ENCODE measurements at regions not wholly inside any gene's neighbourhood (a gene's known extent, or its start where the extent isn't known, plus 50 kb on each side); places are given as distances from the start of the nearest gene placed in this dataset.

DNA sequence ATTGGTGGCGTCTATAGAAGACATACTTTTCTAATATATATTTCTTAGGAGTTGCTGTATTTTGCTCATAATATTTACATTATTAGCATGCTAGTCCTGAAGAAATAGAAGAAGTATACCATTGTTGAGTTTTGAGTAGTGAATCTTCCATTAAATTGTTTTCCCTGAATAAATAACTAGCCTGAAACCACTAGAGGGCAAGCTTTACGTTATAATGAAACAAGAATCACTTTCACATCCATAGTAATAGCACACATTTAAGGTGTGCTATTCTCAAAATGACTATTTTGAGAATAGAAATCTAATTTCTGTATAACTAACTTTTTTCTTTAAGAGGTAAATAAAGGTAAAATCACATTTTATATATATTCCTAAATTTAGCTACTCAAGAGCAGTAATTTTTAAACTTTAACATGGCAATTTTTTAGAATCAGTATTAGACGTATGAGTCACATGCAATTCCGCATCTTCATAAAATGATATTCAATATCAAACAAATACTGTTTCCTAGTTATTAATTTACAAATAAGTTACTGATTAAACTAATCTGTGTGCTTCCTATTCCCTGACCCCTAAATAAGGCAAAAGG lies 213.2 kb upstream of the MANEA start:
- DNase-seq: peak in 2 of 4 experiments; percentile 18 to 21

DNA sequence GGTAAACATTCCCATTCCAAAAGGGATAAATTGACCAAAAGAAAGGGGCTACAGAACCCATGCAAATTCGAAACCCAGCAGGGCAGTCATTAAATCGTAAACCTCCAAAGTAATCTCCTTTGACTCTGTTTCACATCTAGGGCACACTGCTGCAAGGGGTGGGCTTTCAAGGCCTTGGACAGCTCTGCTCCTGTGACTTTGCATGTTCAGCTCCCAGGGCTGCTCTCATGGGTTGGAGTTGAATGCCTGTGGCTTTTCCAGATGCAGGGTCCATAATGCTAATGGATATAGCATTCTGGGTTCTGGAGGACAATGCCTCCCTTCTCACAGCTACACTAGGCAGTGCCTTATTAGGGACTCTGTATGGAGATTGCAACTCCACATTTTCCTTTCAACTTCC lies 211.9 kb upstream of the MANEA start:
- no peak for DNase-seq

DNA sequence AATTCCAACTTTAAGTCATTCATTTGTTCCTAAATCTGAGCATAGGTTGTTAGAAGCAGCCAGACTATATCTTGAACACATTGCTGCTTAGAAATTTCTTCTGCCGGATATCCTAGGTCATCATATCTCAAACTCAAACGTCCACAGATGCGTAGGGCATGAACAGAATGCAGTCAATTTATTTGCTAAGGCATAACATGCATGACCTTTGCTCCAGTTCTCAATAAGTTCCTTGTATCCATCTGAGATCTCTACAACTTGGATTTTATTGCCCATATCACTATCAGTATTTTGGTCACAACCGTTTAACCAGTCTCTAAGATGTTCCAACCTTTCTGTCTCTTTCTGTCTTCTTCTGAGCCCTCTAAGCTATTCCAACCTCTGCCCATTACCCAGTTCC lies 210.9 kb upstream of the MANEA start:
- DNase-seq: no peak

DNA sequence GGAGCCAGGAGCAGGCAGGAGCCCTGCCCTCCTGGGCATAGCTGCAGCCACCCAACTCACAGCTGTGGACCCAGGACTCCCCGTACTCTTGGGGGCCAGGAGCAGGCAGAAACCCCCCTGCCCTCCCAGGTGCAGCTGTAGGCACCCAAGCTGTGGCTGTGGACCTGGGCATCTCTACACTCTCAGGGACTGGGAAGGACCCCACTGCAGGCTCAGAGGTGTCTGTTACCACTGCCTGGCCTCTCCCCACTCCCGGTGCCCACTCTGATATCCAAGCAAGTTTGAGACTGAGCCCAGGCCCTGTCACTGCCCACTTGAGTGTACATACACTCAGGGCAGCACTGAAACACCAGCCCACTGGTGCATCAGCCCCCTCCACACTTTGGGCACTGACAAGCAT lies 193.5 kb upstream of the MANEA start:
- DNase-seq: no peak

DNA sequence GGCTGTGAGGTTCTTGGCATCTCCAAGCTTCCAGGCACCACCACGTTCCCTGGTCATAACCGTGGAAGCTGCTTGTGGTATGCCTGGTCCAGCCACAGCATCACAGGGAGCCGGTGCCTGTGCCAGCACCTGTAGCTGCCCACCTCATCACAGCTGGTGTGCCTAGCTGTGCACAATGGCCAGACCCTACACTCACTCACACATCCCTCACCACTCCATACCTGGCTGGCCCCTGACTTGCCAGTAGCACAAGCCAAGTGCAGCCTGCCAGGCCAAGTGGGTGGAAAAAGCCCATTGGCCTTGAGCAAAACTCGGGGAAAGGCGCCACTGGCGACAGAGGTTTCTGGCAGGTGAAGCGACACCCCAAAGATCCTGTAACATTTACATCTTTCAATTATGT lies 192.3 kb upstream of the MANEA start:
- DNase-seq: no peak

DNA sequence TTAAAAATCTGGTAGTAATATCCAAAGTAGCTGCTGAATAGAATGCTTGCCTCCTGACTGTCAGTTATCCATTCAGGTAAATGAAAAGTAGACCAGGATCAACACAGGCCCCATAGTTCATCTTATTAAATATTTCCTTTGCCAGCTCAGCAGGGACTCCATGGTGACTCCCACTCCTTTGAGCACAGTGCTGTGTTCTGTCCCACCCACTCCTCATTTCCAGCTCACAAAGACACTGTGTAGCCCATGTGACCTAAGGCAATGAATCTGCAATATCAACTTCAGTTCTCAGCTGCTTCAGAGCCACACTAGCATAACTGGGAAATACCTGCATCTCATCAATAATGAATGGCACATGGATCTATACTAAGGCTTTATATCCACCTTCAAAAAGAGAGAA lies 189.5 kb upstream of the MANEA start:
- DNase-seq: no peak

DNA sequence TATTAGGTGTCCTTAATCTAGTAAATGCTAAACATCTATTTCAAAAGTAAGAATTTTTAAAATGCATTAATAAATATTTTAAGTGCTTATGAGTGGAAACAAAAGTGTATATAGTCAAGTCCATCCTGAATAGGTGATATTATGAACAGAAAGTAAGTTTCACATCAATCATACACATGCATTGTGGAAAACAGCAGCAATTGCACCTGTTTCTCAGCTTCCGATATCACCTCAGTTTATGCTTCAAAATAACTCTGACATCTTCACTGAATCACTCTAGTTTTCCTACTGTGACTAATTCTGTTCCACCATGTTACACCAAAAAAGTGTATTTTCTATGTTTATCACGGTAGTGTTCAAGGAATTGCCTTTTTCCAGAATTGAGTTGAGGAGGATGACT lies 172.6 kb upstream of the MANEA start:
- no peak for DNase-seq

DNA sequence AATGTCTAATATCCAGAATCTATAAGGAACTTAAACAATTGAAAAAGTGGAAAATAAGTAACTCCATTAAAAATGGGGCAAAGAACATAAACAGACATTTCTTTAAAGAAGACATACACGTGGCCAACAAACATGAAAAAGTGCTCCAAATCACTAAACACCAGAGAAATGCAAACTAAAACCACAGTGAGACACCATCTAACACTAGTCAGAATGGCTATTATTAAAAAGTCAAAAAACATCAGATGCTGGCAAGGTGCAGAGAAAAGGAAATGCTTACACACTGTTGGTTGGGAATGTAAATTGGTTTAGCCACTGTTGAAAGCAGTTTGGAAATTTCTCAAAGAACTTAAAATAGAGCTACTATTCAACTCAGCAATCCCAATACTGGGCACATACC lies 169.2 kb upstream of the MANEA start:
- DNase-seq: no peak

DNA sequence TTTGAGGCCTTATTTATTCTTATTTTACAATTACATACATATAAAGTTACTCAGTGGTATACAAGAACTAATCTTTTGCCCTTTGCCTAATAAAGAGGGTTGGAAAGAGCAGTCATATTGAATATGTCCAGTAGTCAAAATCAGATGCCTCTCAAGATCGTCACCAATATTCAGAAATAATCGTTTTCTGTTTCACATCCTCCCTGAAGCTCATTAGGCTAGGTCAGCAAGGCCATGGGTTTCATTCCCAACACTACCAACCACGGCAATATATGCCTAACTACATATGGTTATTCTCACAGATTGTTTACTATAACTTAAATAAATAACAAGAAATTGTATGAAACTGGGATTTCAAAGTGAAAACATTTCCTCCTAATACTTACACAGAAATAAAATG lies 167.2 kb upstream of the MANEA start:
- DNase-seq: no peak

DNA sequence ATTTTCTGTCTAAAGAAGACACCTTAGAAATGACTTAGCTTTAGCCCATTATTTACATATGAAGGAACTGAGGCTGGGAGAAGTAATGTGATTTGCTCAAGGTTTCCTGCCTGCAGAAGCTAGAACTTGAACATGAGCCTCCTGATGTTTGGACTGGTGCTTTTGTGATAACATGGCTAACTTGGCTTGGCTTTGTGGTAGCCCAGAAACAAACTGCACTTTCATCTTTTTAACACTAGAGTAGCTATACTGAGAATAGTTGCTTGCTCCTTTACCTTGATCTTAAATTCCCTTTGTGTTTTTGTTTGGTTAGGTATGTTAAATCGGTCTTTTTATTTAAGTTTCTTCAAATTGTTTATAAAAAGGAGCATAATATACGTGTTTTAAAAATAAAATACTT lies 163.5 kb upstream of the MANEA start:
- no peak for DNase-seq

DNA sequence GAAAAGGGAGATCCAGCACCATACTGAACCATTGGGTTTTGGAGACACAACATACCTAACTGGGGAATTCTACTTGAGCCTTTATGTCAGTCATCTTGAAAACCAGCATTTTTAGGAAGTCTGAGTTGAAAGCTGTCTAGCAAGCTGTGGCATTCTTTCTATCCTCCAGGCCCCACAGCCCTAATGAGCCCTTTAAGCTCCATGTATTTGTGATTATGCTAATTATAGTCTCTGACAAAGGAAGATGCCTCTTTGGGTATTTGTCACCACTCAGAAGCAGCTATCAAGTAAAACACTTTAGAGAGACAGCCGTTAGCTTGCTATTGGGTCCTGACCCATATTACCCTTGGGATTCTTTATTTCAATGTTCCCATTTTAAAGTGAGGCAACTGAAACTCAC lies 159.5 kb upstream of the MANEA start:
- DNase-seq: no peak

DNA sequence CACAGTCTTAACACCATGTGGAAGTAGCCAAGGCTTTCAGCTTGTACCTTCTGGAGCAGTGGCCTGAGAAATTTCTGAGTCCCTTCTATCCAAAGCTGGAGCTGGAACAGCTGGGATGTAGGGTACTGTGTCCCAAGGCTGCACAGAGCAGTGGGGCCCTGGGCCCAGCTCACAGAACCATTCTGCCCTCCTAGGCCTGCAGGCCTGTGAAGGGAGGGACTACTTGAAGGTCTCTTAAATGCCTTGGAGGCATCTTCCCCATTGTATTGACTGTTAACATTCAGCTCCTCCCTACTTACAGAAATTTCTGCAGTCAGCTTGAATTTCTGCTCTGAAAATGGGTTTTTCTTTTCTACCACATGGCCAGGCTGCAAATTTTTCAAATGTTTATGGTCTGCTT lies 156.5 kb upstream of the MANEA start:
- DNase-seq: no peak

DNA sequence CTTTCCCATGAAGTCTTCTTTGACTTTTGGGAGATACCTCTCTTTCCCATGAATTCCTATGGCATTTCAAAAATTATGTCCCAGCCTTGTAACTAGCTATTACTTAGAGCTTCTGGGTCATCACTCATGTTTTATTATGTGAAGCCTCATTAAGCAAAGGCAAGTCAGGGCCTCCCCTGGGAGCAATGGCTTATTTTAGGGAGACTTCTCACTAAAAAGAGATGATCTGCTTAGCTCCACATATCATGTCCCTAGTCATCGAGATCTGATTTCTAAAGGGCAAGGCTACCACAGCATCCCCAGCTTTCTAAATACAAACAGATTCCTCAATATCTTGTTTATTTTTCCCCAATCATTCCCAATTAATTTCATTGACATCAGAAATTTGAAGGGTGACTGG lies 154.0 kb upstream of the MANEA start:
- DNase-seq: no peak

DNA sequence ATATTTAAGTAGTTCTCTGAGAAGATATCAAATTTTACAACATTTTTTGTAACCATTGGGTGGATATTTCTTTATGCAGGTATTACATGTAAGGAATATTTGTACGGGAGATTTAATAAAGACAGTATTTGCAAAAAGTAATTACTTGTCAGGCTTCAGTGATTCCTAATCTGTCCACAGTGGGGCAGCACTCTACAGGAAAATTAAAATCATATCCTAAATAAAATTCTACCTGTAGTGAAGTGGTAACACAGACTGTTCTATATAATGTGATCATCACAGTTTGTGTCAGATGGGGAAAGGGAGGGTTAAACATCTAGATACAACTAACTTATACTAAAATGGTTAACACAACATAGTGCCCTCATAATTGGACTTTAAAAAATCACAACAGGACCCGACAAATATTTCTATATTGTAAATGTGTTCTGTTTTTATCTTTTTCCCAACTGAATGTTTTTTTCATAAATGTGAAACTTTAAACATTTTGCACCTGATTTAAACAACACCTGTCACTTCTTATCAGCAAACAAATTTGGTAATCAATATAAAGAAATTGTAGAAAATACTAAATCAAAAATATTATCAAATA lies 145.6 kb upstream of the MANEA start:
- peak; percentile 42 to 56 (median 47) for DNase-seq

DNA sequence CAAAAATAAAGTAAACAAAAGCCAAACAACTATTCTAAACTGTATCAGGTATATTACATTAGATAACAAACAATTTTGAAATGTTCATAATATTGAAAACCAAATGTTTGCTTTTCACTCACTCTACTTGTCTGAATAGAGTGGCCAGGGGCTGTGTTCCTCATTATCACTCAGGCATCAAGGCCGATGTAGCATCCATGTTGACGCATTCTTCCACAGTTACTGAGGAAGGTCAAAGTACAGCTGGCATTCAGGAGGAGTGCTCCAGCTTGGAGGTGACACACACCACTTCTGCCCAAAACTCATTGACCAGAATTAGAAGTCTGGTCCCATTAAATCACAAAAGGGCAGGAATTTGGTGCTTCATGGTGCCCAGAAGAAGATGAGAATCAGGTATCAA lies 137.6 kb upstream of the MANEA start:
- no peak for DNase-seq

DNA sequence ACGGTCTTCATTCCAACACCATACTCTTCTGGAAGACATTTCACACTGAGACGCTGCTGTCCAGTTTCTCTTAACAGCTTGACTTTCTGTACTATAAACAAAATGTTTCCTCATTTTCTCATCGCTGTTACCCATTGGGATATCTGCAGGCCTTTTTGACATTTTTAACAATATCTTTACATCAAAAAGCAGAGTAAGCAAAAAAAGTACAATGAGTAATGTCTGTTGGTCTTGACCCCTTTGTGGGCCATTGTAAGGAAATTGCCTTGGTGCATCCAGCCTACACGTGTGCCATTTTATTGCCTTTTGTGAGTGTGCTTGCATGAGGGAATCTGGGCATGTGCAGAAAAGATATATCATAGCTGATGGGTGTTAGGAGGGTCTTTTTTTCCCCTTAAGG lies 129.1 kb upstream of the MANEA start:
- DNase-seq: no peak

DNA sequence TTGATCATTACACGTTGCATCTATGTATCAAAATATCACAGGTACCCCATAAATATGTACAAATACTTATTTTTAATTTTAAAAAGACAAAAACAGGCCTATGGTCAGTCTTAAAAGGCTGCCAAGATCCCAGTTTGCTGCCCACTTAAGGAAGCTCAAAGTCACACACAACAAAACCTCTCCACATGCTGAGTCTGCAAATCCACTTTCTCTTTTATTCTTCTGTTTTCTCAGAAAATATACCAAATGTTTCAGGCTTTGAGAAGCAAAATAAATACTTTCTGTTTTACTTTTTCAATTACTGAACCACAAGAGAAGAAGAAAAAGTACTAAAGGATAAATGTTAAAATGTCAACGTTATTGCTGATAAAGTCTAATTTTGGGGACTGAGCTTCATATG lies 107.8 kb upstream of the MANEA start:
- no peak for DNase-seq

DNA sequence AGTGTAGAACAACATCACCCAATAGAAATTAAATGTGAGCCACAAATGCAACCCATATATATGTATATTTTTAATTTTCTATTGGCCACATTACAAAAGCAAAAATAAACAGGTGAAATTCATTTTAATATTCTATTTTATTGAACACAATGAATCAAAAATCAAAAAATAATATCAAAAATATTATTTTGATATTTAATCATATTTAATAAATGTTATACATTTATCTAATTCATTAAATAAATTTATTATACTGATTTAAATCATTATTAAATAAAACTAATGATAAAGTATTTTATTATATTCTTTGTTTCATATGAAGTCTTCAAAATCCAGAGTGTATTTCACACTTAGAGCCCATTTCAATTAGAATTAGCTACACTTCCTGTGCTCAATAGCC lies 98.4 kb upstream of the MANEA start:
- DNase-seq: no peak

DNA sequence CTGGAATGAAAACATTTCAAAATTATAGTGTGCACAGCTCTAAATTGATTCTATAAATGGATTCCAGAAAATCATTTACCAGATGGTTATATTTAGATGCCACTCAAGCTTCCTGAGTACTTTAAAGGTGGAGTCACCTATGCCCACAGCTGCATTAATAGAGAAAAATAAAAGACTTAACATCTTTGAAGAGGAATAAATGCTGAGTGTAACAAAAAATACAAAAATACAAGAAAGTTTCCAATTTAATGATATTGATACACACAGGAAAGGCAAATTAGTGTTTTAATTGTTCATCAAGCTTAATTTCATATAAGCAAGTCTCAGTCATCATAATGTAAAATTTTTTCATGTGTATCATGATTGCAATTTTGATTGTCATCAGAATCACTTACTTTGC lies 89.5 kb upstream of the MANEA start:
- DNase-seq: no peak

DNA sequence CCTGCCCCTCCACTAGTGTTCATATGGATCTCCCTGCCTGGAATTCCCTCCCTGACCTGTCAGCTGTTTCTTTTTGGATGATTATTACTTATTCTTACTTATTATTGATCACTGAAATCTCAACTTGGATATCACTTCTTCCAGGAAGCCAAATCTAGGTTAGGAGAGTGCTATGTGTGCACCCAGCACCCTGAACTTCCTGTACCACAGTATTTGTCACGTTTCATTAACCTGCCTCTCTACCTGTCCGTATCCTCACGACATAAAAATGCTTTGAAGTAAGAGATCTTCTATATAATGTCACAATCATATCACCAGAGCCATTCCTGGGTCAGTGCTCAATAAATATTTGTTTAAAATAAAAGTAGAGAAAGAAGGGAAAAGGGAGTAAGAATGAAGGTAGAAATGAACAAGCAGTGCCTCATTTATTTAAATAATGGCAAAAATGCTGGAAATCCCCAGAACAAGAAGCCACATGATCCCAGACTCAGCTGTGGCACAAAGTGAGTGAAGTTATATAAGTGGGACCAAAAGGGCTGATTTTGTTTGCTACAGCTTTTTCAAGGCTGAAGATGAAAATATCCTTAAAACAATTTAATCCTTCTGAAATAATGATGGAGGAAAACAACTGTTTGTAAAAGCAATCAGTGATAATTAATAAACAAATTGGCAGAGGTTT lies 88.0 kb upstream of the MANEA start:
- DNase-seq: no peak

DNA sequence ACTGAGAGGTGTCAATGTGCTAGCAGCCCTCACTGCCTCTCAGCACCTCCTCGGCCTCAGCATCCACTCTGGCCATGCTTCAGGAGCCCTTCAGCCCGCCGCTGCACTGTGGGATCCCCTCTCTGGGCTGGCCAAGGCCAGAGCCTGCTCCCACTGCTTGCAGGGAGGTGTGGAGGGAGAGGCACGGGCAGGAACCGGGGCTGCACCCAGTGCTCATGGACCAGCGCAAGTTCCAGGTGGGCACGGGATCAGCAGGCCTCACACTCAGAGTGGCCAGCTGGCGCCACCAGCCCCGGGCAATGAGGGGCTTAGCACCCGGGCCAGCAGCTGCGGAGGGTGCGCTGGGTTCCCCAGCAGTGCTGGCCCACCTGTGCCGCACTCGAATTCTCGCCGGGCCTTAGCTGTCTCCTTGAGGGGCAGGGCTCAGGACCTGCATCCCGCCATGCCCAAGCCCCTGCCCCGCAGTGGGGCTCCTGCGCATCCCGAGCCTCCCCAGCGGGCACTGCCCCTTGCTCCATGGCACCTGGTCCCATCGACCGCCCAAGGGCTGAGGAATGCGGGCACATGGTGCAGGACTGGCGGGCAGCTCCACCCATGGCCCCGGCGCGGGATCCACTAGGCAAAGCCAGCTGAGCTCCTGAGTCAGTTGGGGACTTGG lies 80.4 kb upstream of the MANEA start:
- DNase-seq: no peak

DNA sequence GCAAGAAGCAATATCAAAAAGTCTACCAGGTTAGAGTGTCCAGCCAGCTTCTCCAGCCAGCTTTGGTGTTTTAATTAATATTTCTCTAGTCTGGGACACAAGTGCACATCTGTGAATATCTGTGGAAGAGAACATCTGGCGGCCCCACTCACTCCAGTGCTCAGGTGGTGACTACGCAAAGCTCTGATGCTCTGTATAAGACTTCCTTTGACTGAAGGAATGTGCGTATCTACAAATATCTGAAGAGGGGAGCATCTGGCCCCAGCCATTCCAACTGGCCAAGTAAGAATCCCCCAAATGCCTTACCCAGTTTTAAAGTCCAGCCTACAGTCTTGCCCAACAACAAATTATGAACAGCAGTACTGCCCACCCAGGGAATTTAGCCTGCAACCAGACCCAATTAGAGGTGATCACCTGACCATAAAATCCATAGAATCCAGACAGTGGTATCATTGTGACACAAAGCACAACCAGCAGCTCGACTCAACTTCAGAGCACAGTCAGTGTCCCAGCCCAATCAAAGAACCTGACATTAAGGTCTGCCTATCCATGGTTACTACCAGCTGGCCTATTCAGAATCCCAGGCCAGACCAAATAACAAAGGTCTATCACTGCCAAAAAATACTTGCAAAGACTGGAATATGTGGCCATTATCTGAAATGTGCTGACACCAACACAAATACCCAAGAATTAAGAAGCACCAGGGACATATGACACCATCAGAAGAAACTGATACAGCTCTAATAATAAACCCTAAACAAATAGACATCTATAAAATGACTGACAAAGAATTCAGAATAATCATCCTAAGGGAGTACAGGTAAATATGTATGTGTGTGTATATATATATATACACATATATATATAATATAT lies 76.1 kb upstream of the MANEA start:
- no peak for DNase-seq

DNA sequence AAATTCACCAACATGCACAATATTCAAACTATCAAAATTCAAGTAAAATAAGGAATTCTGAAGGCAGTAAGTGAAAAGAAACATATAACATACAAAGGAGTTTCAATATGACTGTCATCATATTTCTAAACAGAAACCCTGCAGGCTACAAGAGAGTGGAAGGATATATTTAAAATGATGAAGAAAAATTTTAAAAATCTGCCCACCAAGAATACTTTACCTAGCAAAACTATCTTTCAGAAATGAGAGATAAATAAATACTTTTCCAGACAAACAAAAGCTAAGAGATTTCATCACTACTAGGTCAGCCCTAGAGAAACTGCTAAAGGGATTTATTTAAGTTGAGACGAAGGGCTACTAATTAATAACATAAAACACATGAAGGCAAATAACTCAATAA lies 73.8 kb upstream of the MANEA start:
- DNase-seq: no peak

Data from suppressor macrophage (primary cell).